ENCODE measurements at regions not wholly inside any gene's neighbourhood (a gene's known extent, or its start where the extent isn't known, plus 50 kb on each side); places are given as distances from the start of the nearest gene placed in this dataset.

GRCh38 chr6:119960456-119960855 lies 610.9 kb upstream of the MAN1A1 start:
- TF ChIP-seq CTCF (IDR thresholded peaks at IDR 0.05; ENCODE audit: low read depth, low read length), result no peak
- DNase-seq (ENCODE audit: extremely low read depth, low read depth), result no peak

- DNase-seq (ENCODE audit: extremely low read depth, low read depth), result no peak
- no peak for TF ChIP-seq CTCF (IDR thresholded peaks at IDR 0.05; ENCODE audit: low read depth, low read length)
Measured at GRCh38 chr6:119960036-119960435, 610.5 kb upstream of the MAN1A1 start.

- no peak for TF ChIP-seq CTCF (IDR thresholded peaks at IDR 0.05; ENCODE audit: low read depth, low read length)
- no peak for DNase-seq (ENCODE audit: extremely low read depth, low read depth)
Measured at GRCh38 chr6:119957195-119957594, 607.6 kb upstream of the MAN1A1 start.

GRCh38 chr6:119952696-119953095 lies 603.1 kb upstream of the MAN1A1 start:
- no peak for TF ChIP-seq CTCF (IDR thresholded peaks at IDR 0.05; ENCODE audit: low read depth, low read length)
- DNase-seq (ENCODE audit: extremely low read depth, low read depth), result no peak

- no peak for TF ChIP-seq CTCF (IDR thresholded peaks at IDR 0.05; ENCODE audit: low read depth, low read length)
- DNase-seq (ENCODE audit: extremely low read depth, low read depth), result no peak
Measured at GRCh38 chr6:119950681-119951080, 601.1 kb upstream of the MAN1A1 start.

GRCh38 chr6:119942078-119942752 lies 592.7 kb upstream of the MAN1A1 start:
- no peak for TF ChIP-seq CTCF (IDR thresholded peaks at IDR 0.05; ENCODE audit: low read depth, low read length)
- DNase-seq (ENCODE audit: extremely low read depth, low read depth), result no peak

- no peak for DNase-seq (ENCODE audit: extremely low read depth, low read depth)
- no peak for TF ChIP-seq CTCF (IDR thresholded peaks at IDR 0.05; ENCODE audit: low read depth, low read length)
Measured at GRCh38 chr6:119938752-119939151, 589.2 kb upstream of the MAN1A1 start.

Data from AG09319 (cell line).